Colonic mucosa (tissue), 4 donors: ENCODE measurements at regions not wholly inside any gene's neighbourhood (a gene's known extent, or its start where the extent isn't known, plus 50 kb on each side); places are given as distances from the start of the nearest gene placed in this dataset.

Experiments used
- DNase-seq: peaks from one replicate; pipeline ENCODE4 v3.0.0-alpha.2; 2020
- H3K27ac ChIP-seq: fragments of 200-600 bp; one replicate; pipeline ENCODE4 v1.8.0; 2021
- H3K27me3 ChIP-seq: fragments of 200-600 bp; one replicate; pipeline ENCODE4 v1.8.0; 2021
- H3K36me3 ChIP-seq: fragments of 200-600 bp; one replicate; pipeline ENCODE4 v1.8.0; 2021
- H3K4me1 ChIP-seq: fragments of 200-600 bp; one replicate; pipeline ENCODE4 v1.8.0; 2021; ENCODE audit warnings: mild to moderate bottlenecking
- H3K4me3 ChIP-seq: fragments of 200-600 bp; one replicate; pipeline ENCODE4 v1.8.0; 2021
- H3K9ac ChIP-seq, 2 donors: one replicate each; pipeline ENCODE4 v1.7.0; 2013; ENCODE audit warnings: control low read depth in 2 of 2, low read depth in 2 of 2, low read length in 2 of 2
- H3K9me3 ChIP-seq: fragments of 200-600 bp; one replicate; pipeline ENCODE4 v1.8.0; 2021
- intact Hi-C: fragments of 100-400 bp; cut with DNase I; formaldehyde crosslinking; loops from one replicate; pipeline ENCODE4 v1.14.1; 2022
- TF ChIP-seq, protein P1 (sequence below): fragments of 200-600 bp; IDR thresholded peaks from one replicate; pipeline ENCODE4 v1.8.0; 2022; ENCODE audit warnings: antibody characterized with exemption, mild to moderate bottlenecking
- donor health status: healthy.
- donor health status: DM: no; HTN: no; CAD: no.
- donor health status: DM: no; HTN: no; CAD: no.

DNA sequence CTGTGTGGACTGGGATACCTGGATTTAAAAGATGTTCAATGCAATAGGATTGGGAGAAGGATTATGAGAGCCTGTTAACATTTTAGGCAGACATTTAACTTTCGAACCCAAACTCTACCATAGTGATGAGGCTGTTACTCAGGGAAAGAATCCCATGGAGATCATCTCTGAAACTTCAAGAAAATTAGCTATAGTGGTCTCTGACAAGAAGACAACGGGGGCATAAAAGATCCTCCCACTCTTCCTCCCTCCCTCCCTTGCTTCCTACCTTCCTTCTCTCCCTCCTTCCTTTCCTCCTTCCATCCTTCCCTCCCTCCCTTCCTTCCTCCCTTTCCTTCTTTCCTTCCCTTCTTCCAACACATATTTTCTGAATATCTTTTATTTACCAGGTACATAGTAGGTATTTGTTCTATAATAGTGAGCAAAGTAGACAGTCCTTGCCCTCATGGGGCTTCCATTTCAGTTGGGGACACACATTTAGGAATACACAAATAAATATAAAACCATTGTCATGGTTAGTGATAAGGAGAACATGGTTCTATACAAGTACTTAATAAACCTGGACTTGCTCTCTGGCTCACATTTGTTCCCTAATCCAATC lies 143.2 kb downstream of the ATP6V1G3 start:
- Histone ChIP-seq H3K27ac (no peak overlapping the region), H3K9ac (no peak overlapping the region), H3K4me3 (no peak overlapping the region), H3K9me3 (no peaks in the 10 kb centered on the region), H3K4me1 (no peaks in the 10 kb centered on the region), H3K36me3 (no peaks in the 10 kb centered on the region), H3K27me3 (no peaks in the 10 kb centered on the region)
- TF ChIP-seq, protein P1, sequence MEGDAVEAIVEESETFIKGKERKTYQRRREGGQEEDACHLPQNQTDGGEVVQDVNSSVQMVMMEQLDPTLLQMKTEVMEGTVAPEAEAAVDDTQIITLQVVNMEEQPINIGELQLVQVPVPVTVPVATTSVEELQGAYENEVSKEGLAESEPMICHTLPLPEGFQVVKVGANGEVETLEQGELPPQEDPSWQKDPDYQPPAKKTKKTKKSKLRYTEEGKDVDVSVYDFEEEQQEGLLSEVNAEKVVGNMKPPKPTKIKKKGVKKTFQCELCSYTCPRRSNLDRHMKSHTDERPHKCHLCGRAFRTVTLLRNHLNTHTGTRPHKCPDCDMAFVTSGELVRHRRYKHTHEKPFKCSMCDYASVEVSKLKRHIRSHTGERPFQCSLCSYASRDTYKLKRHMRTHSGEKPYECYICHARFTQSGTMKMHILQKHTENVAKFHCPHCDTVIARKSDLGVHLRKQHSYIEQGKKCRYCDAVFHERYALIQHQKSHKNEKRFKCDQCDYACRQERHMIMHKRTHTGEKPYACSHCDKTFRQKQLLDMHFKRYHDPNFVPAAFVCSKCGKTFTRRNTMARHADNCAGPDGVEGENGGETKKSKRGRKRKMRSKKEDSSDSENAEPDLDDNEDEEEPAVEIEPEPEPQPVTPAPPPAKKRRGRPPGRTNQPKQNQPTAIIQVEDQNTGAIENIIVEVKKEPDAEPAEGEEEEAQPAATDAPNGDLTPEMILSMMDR: no peak
- DNase-seq: no peak
- intact Hi-C loops: no loop called here

DNA sequence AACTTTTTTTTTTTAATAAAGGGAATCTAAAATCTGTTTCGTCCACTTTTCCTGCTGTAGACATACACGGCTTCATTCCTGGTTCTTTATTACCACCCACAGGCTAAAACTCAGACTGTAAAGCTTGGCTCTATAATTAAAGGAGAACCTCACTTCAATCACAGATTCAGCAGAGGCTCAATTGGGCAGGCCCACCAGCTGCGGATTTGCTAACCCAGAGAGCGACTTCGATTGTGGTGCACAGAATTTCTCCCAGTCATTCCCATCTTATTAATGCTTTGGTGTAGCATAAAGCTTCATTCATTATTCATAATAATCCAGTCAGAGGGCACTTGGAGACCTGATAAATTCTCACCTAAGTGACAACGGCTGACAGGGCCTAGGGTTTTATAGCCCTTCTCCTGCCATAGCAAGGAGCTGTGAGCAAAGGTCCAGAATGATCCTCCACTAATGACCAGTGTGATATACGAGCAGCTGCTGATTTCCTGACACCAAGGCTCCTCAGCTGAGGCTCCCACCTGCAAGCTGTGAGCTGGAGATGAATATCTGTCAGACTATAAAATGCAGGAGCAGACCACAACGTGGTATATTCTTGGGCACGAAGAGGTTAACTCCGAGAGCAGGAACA lies 149.0 kb downstream of the ATP6V1G3 start:
- Histone ChIP-seq H3K9me3 (no peaks in the 10 kb centered on the region), H3K9ac (no peak overlapping the region), H3K4me3 (no peak overlapping the region), H3K36me3 (no peaks in the 10 kb centered on the region), H3K27ac (no peak overlapping the region), H3K27me3 (no peaks in the 10 kb centered on the region), H3K4me1 (no peaks in the 10 kb centered on the region)
- TF ChIP-seq, protein P1: no peak
- intact Hi-C loops: no loop called here
- DNase-seq: no peak

DNA sequence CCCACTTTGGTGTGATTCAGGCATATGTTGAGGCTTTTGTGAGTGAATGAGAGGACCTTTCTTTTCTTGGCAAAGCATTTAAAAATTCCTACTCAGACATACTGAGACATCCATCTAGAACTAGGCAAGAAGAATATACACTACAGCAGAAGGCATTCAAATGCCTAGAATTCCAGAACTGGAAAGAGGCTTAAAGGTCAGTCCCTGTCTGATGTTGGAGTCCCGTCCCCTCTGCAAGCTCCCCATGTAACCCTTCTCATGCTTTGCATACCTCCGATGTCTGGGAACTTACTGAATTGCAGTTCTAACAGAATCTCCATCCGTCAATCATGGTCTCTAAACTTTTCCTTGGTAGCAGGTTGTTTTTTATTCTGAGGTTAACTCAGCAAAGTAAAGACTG lies 152.9 kb downstream of the ATP6V1G3 start:
- TF ChIP-seq, protein P1: no peak
- no peak overlapping the region for H3K4me3 ChIP-seq
- no peaks in the 10 kb centered on the region for H3K4me1 ChIP-seq
- H3K9ac ChIP-seq: no peak overlapping the region
- no peak for DNase-seq
- no peaks in the 10 kb centered on the region for H3K9me3 ChIP-seq
- H3K27me3 ChIP-seq: no peaks in the 10 kb centered on the region
- no peak overlapping the region for H3K27ac ChIP-seq
- intact Hi-C loops: no loop called here
- H3K36me3 ChIP-seq: no peaks in the 10 kb centered on the region

DNA sequence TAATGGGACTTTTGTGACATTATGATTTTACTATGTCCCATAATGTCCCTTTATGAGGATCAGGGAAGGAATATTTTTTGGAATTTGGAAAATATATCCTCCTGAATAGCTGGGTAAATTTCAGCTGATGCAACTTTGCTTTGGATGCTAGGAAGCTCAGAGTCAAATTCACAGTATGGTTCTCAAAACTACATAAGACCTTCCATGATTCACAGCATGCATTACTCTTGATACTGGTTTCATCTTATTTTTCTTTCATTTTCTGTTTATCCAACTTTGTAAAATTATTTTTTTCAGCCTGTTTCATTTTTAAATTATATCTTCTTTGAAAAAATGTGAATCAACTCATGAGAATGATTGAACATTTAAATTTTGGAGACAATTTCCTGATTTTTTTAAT lies 160.2 kb downstream of the ATP6V1G3 start:
- no peak overlapping the region for H3K4me3 ChIP-seq
- H3K9me3 ChIP-seq: no peaks in the 10 kb centered on the region
- H3K27ac ChIP-seq: no peak overlapping the region
- H3K36me3 ChIP-seq: no peaks in the 10 kb centered on the region
- TF ChIP-seq, protein P1: no peak
- intact Hi-C loops: no loop called here
- H3K4me1 ChIP-seq: no peaks in the 10 kb centered on the region
- H3K9ac ChIP-seq: no peak overlapping the region
- no peaks in the 10 kb centered on the region for H3K27me3 ChIP-seq
- DNase-seq: no peak

DNA sequence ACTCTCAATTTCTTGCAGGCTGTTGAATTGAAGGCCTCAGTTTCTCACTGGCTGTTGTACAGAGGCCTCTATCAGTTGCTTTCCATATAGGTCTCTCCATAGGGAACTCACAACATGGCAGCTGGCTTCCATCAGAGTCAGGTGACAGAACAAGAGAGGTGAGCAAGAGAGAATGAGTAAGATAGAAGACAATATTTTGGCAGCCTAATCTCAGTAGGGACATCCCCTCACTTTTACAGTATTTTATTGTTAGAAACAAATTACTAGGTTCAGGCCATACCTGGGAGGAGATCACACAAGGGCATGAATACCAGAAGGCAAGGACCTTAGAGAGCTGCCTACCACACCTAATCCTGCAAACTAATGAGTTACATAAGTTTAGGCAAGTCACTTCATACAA lies 162.8 kb downstream of the ATP6V1G3 start:
- Histone ChIP-seq H3K36me3 (no peaks in the 10 kb centered on the region), H3K9ac (no peak overlapping the region), H3K4me3 (no peak overlapping the region), H3K9me3 (no peaks in the 10 kb centered on the region), H3K27me3 (no peaks in the 10 kb centered on the region), H3K4me1 (no peaks in the 10 kb centered on the region), H3K27ac (no peak overlapping the region)
- TF ChIP-seq, protein P1: no peak
- no peak for DNase-seq
- intact Hi-C loops: no loop called here
